GM11168 (cell line): ENCODE measurements at regions not wholly inside any gene's neighbourhood (a gene's known extent, or its start where the extent isn't known, plus 50 kb on each side); places are given as distances from the start of the nearest gene placed in this dataset.

ENCODE experiments used
- in situ Hi-C: fragments of 300-500 bp; cut with MboI; formaldehyde crosslinking; loops from one replicate; pipeline ENCODE4 v1.12.0; 2022; ENCODE audit warnings: low sequenced_read_pairs; ENCODE audit not compliant: unreplicated experiment

DNA sequence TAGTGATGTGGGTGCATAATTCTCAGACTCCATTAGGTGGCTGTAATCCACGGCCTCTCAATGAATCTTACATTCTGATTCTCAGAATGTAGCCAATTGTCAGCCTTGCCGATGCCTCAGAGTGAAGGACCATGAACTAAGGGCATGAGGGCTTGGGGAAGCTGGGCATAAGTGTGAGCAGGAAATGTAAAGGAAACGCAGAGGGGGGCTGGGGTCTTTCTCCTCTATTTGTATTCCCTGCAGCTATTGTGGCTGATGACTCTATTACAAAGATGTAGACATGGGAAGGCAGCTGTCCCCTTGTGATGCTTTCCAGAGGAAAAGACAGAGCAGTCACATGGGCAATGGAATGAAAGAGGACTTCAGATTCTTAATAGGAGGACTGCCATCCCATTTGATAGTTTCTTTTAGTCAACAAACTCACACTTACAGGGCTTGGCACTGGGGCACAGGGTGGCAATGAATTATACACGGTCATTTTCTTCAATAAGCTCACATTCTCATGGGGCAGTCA, 353.2 kb upstream of the PKDCC start:
- in situ Hi-C loops: no loop called here

- in situ Hi-C loops: no loop called here
These were observed 352.4 kb upstream of the PKDCC start for GRCh38 chr2:41695198-41696113.

DNA sequence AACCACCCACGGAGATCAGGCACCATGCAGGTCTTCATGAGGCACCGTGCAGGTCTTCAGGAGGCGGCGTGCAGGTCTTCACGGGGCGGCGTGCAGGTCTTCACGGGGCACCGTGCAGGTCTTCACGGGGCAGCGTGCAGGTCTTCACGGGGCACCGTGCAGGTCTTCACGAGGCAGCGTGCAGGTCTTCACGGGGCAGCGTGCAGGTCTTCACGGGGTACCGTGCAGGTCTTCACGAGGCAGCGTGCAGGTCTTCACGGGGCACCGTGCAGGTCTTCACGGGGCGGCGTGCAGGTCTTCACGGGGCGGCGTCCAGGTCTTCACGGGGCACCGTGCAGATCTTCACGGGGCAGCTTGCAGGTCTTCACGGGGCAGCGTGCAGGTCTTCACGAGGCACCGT, 350.4 kb upstream of the PKDCC start:
- in situ Hi-C loops: no loop called here

- in situ Hi-C loops: no loop called here
These were observed 349.0 kb upstream of the PKDCC start for GRCh38 chr2:41698678-41699422.

DNA sequence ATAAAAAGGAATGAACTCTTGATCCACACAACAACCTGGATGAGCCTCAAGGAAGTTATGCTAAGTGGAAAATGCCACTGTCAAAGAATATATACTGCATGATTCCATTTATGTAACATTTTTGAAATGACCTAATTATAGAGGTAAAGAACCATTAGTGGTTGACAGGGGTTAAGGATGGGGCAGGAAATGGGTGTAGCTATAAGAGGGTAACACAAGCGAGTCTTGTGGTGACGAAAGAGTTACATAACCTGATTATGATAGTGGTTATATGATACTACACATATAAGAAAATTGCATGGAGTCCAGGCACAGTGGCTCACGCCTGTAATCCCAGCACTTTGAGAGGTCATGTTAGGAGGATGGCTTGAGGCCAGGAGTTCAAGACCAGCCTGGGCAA, 346.6 kb upstream of the PKDCC start:
- in situ Hi-C loops: no loop called here

- in situ Hi-C loops: no loop called here
These were observed 344.7 kb upstream of the PKDCC start for GRCh38 chr2:41703123-41703522.

DNA sequence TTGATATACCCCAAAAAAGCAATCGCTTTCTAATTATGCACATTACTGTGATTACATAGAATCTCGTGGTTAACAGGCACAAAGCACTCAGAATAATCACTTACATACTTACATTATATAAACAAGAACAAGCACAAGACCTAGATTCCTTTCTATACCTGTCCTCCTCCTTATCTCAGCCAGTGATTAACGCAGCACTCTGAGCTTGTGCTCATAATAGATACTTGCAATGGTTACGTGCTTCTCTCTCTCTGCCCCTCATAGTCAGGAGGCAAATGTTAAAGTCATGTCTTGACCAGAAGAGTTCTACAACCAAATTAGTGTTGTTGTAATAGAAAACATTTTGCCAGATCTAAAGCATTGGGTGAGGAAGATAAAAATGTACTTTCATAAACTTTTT, 342.2 kb upstream of the PKDCC start:
- in situ Hi-C loops: no loop called here

GRCh38 chr2:41706286-41706685, 341.5 kb upstream of the PKDCC start:
- in situ Hi-C loops: no loop called here

- in situ Hi-C loops: no loop called here
These were observed 339.9 kb upstream of the PKDCC start for GRCh38 chr2:41707790-41708451.

DNA sequence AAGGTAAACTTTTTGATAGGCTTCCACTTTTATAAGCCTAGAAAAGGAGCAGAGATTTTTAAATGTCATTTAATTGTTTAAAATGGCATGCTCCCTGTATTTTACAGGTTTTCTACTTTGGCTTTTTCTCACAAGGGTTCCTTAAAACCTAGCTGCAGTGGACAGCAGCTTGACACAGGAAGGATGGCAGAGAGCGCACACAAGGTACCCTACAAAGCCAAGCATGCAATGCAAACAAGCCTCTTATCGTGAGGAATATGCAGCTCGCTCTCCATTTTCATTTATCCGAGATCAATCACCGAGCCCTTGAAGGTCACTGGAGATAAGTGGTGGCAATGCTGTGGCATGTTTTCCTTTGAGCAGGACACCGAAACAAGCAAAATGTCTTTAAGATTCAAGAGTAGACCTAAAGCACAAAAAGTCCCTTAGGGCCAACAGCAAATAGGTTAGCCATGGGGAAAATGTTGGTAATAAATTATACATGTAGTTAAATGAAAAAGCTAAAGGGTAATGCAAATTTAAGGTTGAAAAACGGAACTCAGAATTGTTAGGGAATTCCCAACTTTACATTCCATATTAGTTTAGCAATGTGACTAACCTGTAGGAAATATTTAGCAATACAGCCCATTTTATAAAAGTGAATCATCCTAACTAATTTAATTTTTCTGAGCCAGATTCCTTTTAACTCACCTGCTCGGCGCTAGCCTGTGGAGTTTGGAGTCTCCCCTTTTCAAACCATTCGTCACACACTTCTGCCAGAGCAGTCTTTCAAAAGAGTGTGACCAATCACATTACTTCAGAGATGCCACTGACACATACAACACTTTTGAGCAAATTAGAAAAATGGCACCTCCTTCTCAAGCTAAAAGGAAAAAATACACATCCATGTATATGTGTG, 337.9 kb upstream of the PKDCC start:
- in situ Hi-C loops: no loop called here

DNA sequence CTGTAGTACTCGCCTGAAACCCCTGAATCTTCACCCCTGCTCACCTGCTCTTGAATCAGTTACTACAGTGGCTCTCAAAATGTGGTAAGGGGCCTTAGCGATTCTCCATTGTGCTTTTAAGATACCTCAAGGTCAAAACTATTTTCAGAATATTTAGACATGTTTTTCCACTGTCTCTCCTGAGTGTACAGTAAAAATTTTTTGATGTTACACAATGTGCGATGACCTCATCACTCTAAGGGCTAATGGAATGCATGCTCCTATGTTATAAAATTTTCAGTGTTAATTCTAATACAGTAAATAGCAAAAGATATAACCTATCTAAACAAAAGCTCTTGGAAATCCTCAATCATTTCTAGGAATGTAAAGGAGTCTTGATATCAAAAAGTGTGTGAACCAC, 336.9 kb upstream of the PKDCC start:
- in situ Hi-C loops: no loop called here

GRCh38 chr2:41711736-41712135, 336.1 kb upstream of the PKDCC start:
- in situ Hi-C loops: no loop called here

DNA sequence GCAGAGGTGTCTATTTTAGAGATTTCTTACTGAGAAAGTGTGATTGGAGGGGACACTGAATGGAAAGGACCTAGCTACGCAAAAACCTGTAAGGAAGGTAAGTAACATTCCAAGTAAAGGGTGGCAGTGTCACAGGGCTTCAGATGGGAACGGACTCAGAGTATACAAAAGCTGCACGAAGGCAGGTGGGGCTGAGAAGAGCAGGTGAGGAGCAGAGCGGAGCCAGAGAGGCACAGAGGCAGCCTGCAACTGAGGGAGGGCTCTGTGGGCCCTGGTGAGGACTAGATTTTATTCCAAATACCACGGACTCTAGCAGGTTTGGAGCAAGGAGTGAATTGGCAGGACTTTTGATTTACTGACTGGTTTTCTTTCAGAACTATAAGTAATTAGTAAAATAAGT, 331.3 kb upstream of the PKDCC start:
- in situ Hi-C loops: no loop called here

DNA sequence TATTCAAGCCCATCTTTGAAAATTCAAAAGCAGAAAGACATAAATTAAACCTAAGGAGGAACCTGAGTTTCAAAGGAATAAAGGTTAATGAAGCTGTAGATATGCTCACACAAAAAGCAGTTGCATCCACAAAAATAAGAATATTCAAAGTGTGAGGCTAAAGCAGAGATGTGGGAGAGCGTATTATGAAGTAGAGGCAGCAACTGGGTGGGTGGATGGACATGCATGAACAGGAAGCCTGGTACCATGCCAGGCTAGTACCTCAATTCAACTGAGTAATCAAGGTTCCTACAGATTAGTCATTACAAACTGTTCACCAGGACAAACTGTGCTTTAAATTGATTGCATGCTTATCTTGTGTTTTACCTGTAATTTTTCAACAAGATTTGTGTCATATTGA, 330.0 kb upstream of the PKDCC start:
- in situ Hi-C loops: no loop called here

GRCh38 chr2:41718705-41719104, 329.1 kb upstream of the PKDCC start:
- in situ Hi-C loops: no loop called here

DNA sequence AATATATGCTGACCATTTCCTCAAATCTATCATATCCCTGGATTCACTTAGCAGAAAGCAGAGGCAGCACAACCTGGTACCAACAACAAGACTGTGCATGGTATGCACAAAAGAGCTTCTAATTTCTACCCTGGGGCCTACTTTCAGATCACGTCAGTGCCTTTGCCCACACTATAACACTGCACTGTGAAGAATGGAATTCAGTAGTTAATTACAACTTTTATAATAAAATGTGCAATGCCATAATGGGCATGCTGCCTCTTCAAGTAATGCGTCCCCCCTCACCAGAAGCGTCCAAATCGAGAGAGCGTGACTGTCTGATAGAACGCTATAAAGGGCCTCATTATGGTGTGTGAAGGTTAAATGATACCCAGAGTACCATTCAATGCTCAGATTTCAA, 328.1 kb upstream of the PKDCC start:
- in situ Hi-C loops: no loop called here

DNA sequence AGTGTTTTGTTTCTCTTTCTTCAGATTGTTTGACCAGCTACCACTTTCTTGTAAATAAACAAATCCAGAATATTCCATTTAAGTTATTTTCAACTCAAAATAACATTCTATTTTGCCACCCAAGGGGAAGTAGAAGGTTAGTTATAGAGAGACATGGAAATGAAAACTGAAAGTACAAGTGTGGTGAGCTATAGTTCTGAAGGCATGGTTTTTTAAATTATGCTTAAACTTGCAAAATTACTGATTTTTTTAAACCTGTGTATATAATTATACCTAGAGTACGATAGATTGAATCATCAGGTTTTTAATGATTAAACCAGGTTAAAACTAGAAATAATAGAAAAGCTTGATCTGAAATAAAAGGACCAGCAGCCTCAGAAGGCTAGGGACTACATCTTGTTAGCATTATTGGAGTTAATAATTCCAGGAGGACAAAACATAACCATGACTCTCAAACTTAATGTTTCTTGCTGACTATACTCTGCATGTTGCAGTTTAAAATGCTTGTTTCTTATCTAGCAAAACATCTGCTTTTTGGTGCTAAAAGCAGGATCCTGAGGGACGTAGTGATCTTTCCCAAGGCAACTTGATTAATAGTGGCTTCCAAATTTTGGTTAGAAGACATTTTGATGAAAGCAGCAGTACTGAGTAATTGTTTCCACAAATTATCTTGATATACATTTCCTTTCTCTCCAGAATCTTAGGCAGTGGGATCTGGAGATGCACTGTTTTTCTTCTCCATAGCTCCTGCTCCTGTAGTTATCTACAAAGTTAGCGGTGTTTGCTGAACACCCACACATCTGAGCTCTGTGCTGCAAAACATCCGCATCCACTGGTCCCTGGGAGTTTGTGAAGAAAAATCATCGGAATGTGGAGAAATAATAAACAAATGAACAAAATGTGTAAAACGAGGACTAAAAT, 327.2 kb upstream of the PKDCC start:
- in situ Hi-C loops: no loop called here

DNA sequence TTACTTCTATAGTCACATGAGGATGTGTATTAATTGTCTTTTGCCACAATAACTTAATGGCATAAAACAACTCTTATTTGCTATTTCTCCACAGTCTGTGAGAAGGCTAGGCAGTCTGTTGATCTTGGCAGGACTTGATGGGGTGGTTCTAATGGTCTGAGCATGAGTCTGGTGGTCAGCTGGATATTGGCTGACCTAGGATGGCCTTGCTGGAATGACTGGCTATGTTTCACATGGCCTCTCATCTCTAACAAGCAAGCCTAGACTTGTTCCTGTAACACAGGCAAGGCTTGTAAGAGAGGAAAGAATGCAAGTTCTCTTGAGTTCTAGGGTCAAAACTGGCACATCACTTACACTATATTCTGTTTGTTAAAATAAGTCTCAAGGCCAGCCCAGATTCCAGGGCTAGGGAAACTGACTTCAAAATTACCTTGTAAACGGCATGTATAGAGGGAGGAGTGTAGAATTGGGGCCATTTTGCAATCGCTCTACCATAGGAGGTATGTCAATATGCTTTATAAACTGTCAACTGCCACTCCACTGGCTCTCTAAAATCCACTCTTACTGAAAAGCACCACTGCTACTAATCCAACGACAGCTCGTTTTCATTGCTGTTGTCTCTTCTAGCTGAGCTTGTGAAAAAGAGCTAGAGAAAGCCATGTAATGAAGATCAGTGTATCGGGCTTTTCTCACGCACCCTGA, 325.0 kb upstream of the PKDCC start:
- in situ Hi-C loops: no loop called here
